ENCODE measurements at regions not wholly inside any gene's neighbourhood (a gene's known extent, or its start where the extent isn't known, plus 50 kb on each side); places are given as distances from the start of the nearest gene placed in this dataset.

GRCh38 chr2:239865059-239865639, 160.0 kb downstream of the NDUFA10 start:
- DNase-seq: no peak

- DNase-seq: no peak
Observed at GRCh38 chr2:239864247-239865058, 160.7 kb downstream of the NDUFA10 start.

- DNase-seq: no peak
Observed at GRCh38 chr2:239862613-239863012, 162.5 kb downstream of the NDUFA10 start.

GRCh38 chr2:239858179-239858578, 167.0 kb downstream of the NDUFA10 start:
- DNase-seq: no peak

- no peak for DNase-seq
Observed at GRCh38 chr2:239857591-239857990, 167.6 kb downstream of the NDUFA10 start.

GRCh38 chr2:239856620-239857285, 168.4 kb downstream of the NDUFA10 start:
- no peak for DNase-seq

GRCh38 chr2:239855863-239856587, 169.1 kb downstream of the NDUFA10 start:
- DNase-seq: no peak

GRCh38 chr2:239854596-239854995, 170.5 kb downstream of the NDUFA10 start:
- DNase-seq: no peak

GRCh38 chr2:239853706-239854327, 171.3 kb downstream of the NDUFA10 start:
- DNase-seq: no peak

- DNase-seq: no peak
Observed at GRCh38 chr2:239853121-239853520, 172.0 kb downstream of the NDUFA10 start.

GRCh38 chr2:239852272-239852671, 172.9 kb downstream of the NDUFA10 start:
- no peak for DNase-seq

- no peak for DNase-seq
Observed at GRCh38 chr2:239846789-239847676, 178.1 kb downstream of the NDUFA10 start.

- no peak for DNase-seq
Observed at GRCh38 chr2:239845968-239846367, 179.2 kb downstream of the NDUFA10 start.

GRCh38 chr2:239839306-239839705, 185.8 kb downstream of the NDUFA10 start:
- no peak for DNase-seq

GRCh38 chr2:239836021-239836765, 188.9 kb downstream of the NDUFA10 start:
- DNase-seq: no peak

- DNase-seq: no peak
Observed at GRCh38 chr2:239835056-239835455, 190.1 kb downstream of the NDUFA10 start.

- DNase-seq: no peak
Observed at GRCh38 chr2:239834143-239834542, 191.0 kb downstream of the NDUFA10 start.

GRCh38 chr2:239833269-239834109, 191.7 kb downstream of the NDUFA10 start:
- DNase-seq: no peak

GRCh38 chr2:239832490-239833268, 192.5 kb downstream of the NDUFA10 start:
- DNase-seq: no peak
